Esophagus squamous epithelium (tissue), 4 donors: ENCODE measurements at regions not wholly inside any gene's neighbourhood (a gene's known extent, or its start where the extent isn't known, plus 50 kb on each side); places are given as distances from the start of the nearest gene placed in this dataset.

Experiments used
- CTCF ChIP-seq, 6 experiments: fragments of 450-650 bp in 4 of 6; fragments of 200-600 bp in 2 of 6; sonication (generic) in 2 of 6; IDR thresholded peaks; one replicate each; pipeline ENCODE4 v1.5.1; 2016 to 2019; ENCODE audit warnings: antibody characterized with exemption in 6 of 6, mild to moderate bottlenecking in 4 of 6, moderate library complexity in 4 of 6
- POLR2A ChIP-seq, 4 donors: fragments of 450-650 bp; IDR thresholded peaks; one replicate each; pipeline ENCODE4 v1.6.1; 2017; ENCODE audit warnings: antibody characterized with exemption in 4 of 4, mild to moderate bottlenecking in 4 of 4, moderate library complexity in 3 of 4

- TF ChIP-seq CTCF (IDR thresholded peaks at IDR 0.05) (no peak), POLR2A (IDR thresholded peaks at IDR 0.05) (no peak)
Observed at GRCh38 chr6:4185846-4186245, 50.5 kb upstream of the ECI2 start.
